Middle frontal gyrus (tissue), 1 donor: ENCODE measurements at regions not wholly inside any gene's neighbourhood (a gene's known extent, or its start where the extent isn't known, plus 50 kb on each side); places are given as distances from the start of the nearest gene placed in this dataset.

Source experiments
- DNase-seq: peaks from one replicate; pipeline ENCODE4 v3.0.0-alpha.2; 2015; ENCODE audit warnings: low spot score; ENCODE audit errors: extremely low spot score

DNA sequence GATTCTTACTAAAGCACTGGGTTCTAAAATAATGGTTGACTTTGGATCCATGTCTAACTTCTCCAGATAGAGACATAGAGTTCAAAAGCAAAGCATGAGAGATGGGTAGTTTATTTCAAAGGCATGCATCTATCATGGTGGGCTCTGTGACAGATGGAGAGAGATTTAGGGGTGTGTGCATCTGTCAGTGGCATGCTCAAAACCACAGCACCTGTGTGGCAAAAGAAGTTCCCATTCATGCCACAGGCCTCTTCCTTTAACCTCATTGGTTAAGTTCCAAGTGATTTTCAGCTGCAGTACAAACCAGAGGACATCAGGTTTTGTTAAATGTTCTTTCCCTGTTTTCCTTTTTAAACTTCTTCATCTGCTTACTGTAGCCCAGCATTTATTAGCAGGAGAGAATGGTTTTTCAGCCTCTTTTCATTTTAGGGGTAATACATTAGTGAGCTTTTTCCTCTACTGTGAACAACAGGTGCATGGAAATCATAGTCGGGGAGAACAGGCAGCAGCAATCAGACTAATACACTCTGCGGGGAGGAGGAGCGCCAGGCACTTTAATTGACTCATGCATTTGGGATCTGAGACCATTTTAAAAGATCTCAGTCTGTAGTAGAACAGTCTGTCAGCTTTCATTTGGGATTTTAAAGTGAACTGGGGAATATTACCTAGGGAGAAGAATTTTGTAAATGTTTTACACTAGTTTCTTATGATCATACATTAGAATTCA is 52.4 kb upstream of the UPP2 start:
- no peak for DNase-seq

DNA sequence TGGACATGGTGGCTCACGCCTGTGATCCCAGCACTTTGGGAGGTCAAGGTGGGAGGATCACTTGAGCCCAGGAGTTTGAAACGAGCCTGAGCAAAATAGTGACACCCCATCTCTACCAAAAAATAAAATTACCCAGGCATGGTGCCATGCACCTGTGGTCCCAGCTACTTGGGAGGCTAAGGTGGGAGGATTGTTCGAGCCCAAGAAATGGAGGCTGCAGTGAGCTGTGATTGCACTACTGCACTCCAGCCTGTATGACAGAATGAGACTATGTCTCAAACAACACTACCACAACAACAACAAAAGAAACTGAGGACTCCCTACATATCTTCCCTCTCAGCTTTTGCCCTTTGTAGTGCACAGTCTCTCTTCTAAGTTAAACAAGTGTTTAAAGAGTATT is 53.3 kb upstream of the UPP2 start:
- no peak for DNase-seq

DNA sequence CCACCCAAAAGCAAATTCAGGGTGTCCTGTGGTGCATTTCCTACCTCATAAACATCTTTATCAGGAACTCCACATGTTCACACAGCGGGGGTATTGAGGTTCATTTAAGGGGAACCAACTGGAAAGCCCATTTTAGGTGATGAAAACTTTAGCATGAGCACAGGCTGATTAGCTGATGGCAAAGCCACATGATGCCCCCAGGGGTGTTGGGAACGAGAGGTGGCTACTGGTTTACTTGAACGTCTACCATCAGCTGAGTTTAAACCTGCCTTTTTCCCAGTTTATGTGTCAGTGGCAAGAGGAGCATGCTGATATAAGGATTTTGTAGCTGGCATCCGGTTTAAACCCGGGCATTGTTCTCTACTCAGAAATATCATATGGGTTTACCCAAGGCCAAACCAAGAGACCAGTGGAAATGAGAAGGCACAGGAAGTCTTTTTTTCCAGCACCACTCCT is 54.5 kb upstream of the UPP2 start:
- no peak for DNase-seq

DNA sequence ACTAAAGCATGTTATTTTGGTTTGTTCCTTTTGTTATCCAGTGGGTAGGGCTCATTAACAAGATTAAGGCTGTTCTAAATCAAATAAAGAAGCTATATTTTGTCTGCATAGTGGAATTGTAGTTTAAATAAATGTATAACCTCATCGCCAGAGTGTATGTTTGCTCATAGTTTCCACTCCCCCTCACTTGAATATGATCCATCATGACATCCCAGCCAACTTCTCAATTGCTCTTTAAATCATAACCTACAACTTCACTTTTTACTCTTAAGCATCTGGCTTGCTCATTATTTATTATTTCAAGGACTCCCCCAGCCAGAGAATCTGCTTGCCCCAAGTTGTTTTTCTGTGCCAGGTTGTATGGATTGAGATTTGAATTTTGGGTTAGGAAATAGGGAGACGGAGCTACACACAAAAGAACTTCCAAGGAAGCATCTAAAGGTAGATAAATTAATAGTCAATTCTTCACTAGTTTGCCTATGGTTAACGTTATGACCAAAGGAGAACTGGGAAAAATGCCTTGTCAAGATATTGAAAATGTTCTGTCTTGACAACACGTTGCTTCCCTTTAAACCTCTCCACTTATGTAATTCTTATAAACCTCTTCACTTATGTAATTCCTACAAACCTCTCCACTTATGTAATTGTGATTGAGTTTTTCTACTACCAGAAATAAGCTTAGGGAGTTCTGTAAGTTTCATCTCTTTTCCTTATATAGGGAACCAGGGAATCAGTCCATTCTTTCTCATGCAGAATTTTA is 55.4 kb upstream of the UPP2 start:
- peak; percentile 5 for DNase-seq

DNA sequence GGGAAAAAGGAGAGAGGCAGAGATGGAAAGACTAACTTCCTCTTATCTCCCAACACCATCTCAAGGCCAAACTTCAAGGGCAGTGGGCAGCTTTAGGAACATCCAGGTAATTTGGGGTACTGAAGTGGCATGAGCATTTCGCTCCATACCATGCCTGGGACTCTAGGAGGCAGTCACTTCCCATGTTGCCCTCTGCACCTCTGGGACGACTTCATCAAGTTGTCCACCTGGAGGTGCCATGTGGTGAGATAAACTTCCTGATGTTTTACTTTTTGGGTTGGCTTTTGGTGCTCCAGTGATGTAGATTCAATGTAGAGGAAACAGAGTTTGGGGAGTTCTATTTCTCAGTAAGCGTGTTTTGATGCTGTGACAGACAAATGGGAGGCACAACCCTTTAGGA is 56.3 kb upstream of the UPP2 start:
- no peak for DNase-seq

DNA sequence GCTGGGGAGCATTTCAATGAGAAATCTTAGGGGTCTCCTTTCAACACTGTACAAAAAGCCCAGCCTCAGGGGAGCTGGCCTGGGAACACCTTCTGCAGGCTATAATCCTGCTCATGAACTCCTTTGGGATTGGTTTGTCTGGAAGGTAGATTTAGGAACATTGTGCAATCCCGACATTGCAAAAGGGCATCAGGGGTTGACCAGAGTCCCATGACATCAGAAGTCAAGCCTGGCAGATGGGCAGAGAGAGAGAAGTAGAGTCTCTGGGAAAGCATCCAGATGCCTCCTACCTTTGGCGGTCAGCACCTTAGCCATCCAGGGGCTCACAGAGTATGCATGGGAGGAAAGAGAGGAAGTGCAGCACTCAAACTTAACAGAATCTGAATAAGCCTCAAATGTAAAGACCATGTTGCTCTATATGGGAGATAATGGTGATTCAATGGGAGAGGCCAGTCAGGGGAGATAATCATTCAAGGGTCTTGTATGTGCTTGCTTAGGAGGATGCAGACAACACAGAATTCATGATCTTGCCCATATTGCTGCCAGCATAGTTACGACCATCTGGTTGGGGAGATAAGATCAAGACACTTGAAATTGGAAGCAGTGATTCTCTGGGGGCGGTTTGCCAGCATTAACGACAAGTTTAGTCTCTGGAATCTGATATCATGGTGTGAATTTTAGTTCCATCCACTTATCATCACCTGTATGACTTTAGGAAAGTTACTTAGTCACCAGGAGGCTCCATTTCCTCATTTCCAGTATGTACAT is 58.3 kb upstream of the UPP2 start:
- no peak for DNase-seq

DNA sequence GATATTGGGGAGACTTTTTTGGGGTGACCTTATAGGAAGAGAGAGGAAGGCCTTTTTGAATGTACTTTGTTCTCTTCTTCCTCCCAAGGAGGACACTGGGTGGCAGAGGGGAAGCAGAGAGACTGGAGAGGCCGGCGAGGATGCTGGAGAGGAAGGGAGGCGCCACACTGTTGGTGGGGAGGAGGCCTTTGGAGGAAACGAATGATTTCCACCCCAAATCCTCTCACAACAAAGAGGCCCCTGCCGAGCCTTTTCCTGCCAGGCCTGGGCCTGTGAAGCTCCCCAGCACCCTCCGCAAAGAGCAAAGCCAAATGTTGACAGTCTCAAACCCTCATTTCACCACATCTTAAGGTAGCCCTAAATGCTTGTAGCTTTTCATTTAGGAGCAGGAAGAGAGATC is 59.0 kb upstream of the UPP2 start:
- DNase-seq = no peak

DNA sequence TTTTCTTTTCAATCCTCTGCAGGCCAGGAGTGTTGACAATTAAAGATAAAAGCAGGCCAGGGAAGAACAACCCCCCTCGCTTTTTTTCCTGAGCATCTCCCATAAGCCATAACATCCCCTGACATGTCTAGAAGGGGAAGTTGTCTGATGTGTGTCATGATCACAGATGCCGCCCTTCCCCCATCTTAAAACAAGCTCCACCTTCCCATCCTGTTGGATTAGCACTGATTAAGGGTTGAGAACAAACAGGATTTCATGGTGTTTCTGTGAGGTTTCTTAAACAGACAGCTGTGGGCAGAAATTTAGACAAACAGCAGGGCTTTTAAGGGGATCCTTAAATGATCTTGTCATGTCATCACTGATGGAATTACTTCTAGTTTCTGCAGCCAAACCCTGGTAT is 59.4 kb upstream of the UPP2 start:
- no peak for DNase-seq

DNA sequence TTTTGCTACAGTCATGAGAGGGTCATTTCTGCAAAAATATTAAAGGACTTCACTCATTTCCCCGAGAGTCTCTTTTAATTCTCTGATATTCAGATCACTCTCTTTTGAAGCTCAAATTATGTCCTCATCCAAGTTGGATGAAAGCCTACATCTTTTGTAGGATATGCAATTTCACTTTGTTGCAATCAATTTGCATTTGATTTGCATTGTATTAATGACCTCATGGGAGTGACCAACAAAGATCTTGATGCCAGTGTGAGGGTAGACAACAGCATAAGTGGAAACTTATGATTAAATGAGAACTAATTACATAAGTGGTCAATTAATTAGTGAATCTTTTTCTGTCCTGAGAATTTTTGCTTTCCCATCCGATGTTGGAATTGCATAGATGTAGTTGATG is 60.3 kb upstream of the UPP2 start:
- no peak for DNase-seq

DNA sequence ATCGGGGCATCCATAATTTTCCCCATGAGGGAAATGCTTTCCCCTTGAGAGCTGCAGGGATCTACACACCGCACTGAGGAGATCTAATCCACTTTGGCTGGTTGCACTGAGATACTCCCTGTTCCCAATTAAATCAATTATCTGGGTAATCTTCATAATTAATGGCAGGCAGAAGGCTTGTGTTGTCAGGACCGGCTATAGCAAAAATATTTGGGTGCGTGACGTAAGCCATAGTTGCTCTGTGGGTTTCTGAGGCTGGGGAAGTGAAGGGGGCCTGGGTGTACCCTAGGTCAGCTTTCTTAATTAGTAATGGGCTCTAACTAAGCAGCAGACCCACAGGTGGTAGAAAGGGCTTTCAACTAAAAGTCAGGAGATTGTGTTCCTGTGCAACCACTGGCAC is 62.8 kb upstream of the UPP2 start:
- no peak for DNase-seq

DNA sequence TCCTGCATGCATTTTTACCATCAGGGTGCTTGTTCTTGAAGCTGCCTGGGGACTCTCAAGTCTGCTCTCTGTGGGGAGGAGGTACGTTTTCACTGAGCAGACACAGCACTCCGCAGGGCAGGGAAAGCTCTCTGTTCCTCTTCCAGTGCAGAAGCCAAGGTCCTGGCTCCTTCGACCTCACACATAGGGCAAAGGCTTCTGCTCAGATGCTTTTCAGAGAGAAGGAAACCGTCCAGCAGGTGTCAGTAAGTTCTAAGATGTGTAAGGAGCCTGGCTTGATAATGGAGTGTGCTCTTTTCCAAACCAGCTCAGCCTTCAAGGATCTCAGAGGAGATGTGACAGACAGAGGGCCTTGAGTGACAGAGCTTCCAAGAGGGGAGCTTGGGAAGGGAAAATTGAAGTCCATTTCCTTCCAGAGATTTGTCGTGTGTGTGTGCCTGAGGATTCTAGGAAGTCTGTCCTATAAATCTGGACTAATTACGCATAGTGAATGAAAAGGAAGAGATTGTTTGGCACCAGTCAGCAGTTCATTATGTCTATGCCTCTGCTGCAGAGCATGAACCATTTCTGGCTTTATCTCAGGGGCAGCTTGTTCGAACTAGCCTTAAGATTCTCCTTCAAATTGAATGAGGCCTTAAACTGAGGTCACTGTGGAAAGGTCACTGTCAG is 67.3 kb upstream of the UPP2 start:
- peak; percentile 20 for DNase-seq

DNA sequence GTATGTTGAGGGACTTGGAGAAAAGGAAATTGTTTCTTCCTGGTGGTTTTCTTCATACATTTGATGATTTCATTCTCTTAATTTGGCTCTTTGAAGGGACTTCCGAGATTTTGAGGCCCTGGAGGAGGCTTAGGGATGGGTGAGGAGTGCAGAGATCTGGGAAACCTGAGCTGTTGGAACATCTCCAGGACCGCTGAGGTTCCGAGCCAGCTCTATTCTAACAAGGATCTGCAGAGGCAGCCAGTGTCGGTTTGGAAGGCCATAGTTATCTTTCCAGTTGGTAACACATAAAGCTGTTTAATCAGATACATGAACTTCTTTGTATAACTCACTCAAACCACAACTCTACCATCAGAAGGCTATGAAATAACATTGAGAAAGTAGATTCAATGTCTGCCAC is 70.3 kb upstream of the UPP2 start:
- DNase-seq = no peak

DNA sequence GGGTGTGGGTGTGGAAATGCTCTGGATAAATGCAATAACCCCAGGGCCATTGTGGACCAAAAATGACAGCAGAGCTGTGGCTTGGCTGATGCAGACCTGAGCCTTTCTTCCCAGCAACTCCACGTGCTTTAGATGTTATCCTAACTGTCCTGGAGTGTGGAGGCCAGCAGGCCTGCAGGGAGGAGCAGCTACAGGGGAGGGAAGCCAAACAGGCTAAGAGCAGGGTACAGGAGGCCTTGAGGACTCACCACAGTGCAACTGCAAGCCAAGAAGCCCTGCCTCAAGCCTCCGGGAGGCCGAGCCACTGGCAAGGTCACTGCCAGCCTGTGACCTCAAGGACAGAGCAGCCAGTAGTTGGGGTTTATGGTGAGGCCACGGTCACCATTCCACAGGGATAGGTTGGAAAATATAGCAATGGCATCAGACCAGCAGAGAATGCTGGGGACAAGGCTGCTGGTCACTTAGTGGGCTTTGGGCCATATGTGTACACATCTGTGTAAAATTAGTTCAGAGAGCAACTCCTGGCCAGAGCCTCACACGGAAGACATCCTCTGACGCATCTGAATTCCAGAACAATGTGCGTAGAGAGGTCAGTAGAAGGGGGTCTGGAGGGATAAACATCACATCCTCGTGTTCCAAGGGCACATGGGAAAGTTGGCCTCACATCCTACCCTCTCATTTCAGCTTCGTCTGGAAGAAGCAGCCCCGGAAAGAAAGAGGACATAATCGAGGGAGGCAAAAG is 76.2 kb upstream of the UPP2 start:
- no peak for DNase-seq

DNA sequence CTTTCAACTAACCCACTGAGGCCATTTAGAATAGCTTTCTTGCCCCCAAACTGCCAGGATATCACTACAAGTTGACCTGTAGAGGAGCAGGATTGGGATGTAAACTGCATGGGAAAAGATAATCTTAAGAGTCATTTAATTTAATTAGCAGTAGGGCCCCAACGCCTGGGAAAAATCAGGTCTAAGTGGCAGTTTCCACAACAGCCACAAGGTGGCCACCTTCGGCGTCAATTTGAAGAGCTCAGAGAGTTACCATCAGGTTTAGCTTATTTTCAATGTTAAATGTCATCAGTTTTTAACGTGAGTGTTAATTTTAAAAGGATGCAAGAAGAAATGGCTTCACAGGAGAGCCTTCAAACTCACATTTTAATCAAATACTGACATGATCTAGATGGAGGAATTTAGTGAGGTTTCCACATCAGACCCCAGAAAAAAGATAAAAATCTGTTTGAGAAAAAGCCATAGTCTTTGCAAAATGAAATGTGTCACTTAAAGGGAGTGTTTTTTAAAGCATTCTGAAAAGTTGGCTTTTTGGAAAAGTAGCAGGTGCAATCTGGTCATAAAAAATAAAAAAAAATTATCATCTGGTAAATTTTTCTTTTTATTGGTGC is 77.3 kb upstream of the UPP2 start:
- peak; percentile 50 for DNase-seq

DNA sequence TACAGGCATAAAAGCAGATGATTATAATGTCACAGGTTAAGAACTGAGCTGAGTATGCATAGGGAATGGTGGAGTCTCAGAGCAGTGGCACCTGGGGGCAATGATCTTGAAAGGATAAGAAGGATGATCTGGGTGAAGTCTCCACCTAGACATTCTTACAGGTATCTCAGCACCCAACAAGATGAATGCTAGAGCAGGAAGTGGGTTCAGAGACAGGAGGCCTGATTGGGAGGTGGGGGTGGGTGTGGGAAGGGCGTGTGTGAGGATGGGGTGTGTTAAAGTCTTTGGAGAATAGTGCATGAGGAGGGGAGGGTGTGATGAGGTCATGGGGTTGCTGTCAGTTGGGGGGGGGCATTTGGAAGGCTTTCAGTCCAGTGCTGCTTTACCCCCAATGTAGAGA is 78.8 kb upstream of the UPP2 start:
- DNase-seq = no peak

DNA sequence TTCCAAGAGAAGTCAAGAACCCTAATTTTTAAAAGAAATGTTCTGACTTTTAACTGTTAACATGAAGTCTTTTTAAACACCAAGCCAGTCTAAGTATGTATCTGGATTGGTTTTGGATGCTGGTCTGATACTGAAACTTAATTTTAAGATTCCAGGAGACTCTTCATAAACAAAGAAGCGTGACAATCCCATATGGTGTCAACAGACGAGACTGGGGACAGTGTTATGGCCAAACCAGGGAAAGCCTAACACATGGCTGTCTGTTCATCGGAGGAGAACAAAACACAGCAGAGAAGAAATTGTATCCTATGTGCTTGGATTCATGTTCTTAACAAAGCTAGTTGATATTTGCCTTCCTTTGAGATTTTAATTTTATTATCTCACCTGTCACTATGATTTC is 80.5 kb upstream of the UPP2 start:
- no peak for DNase-seq

DNA sequence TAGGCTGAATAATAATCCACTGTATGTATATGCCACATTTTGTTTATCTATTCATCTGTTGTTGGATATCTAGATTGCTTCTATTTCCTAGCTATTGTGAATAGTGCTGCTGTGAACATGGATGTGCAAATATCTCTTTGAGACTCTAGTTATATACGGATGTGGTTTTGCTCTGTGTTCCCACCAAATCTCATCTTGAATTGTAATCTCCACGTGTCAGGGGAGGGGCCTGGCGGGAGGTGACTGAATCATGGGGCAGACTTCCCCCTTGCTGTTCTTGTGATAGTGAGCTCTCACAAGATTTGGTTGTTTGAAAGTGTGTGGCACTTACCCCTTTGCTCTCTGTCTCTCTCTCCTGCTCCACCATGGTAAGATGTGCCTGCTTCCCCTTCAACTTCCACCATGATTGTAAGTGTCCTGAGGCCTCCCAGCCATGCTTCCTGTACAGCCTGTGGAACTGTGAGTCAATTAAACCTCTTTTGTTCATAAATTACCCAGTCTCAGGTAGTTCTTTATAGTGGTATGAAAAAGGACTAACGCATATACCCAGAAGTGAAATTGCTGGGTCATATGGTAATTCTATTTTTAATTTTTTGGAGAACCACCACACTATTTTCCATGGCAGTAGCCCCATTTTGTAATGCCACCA is 86.1 kb upstream of the UPP2 start:
- no peak for DNase-seq

DNA sequence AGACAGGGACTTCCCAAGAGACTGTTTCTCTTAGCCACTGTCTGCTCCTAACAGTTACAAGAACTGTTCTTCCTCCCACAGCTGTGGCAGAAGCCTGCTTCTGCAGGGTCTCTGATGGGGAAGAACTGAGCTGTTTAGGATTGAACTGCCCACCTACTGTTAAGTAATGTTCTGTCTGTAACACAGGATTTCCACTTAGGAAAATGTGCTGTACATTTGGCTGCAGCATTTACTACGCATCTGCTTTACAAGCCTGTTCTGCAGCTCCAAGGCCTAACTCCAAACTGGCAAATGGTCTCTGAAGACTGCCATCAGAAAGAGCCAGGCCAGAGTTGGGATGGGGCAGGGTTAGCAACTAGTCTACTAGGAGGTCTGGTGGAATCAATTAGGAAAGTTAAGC is 87.8 kb upstream of the UPP2 start:
- DNase-seq = no peak

DNA sequence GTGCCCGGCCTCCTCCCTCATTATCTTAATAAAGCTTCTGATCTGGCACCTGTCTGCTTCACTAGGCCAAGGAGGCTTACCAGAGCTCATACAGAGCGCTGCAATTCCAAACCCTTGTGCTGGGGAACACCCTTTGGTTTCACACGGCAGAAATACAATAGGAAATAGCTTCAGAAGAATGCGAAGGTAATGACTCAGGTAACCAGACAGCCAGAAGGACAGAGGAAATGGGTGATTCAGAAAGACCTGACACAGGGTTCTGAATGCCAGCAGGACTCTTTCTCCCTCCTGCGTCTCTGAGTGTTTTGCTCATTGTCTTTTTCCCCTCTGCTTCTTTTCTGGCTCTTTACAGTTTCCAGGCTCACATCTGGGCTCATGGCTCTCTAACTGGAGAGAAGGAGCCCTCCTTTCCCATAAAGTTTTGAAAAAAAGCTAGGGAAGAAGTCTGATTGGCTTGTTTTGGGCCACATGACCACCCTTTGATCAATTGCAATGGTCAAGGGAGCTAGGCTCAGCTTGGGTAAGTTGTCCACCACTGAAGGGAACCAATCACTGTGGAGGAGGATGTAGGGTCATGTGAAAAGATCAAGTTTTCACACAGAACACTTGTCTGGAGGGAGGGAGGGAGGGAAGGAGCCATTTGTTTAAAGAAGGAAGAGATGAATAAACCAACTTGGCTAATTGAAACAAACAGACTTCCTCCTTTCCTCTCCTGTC is 90.5 kb upstream of the UPP2 start:
- no peak for DNase-seq
